ENCODE measurements at regions not wholly inside any gene's neighbourhood (a gene's known extent, or its start where the extent isn't known, plus 50 kb on each side); places are given as distances from the start of the nearest gene placed in this dataset.

DNA sequence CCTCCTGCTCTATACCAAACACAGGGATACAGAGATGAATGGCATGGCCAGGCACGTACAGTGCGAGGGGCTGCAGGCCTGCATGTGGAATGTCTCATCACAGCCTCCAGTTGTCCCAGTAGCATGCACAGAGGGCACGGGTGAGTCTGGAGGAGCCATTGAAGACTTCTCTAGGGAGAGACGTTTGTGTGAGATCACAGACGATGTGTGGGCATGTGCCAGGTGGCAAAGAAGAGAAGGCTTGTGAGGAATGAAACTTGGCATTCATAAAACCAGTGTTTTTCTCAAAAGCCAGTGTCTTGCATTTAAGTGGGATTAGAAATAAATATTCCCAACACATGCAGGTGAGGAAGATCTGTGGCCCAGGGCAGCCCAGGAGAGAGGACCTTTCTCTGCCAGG, 119.1 kb upstream of the UBE3A start:
- no peaks in the 10 kb centered on the region for H3K4me1 ChIP-seq (ENCODE audit: control insufficient read depth, low read depth, low read length)
- H3K9ac ChIP-seq (ENCODE audit: low read length) = no peak overlapping the region
- H3K79me1 ChIP-seq (ENCODE audit: low read length) = no peaks in the 10 kb centered on the region
- no peak overlapping the region for H2BK15ac ChIP-seq (replicated peaks; ENCODE audit: low read depth)
- H3K56ac ChIP-seq (ENCODE audit: low read length) = no peak overlapping the region
- H3K23ac ChIP-seq (ENCODE audit: low read length) = no peak overlapping the region
- H3K4ac ChIP-seq (ENCODE audit: low read depth, low read length) = no peak overlapping the region
- no peaks in the 10 kb centered on the region for H3K79me2 ChIP-seq (ENCODE audit: control insufficient read depth, insufficient read depth, low read length)
- H4K5ac ChIP-seq (ENCODE audit: low read length) = no peak overlapping the region
- H3K18ac ChIP-seq (ENCODE audit: low read length) = no peak overlapping the region
- no peak overlapping the region for H2AK5ac ChIP-seq (ENCODE audit: low read length)
- no peaks in the 10 kb centered on the region for H3K36me3 ChIP-seq (ENCODE audit: control insufficient read depth, insufficient read depth, low read length)
- no peak overlapping the region for H2BK120ac ChIP-seq (ENCODE audit: low read depth, low read length)
- H3K4me2 ChIP-seq (ENCODE audit: low read length) = no peak overlapping the region
- no peaks in the 10 kb centered on the region for H3K27me3 ChIP-seq (ENCODE audit: insufficient read depth, low read length, poor library complexity)
- H3K27ac ChIP-seq (ENCODE audit: low read depth, low read length) = no peak overlapping the region
- H3K4me3 ChIP-seq (ENCODE audit: low read length) = no peak overlapping the region
- WGBS (ENCODE audit: extremely low coverage, insufficient coverage, low lambda C conversion rate) = no CpG with 5 or more reads among the region's 5 CpGs
- no peak for DNase-seq
- no peak overlapping the region for H2BK5ac ChIP-seq (ENCODE audit: low read length)
- H4K8ac ChIP-seq (ENCODE audit: low read depth, low read length) = no peak overlapping the region

DNA sequence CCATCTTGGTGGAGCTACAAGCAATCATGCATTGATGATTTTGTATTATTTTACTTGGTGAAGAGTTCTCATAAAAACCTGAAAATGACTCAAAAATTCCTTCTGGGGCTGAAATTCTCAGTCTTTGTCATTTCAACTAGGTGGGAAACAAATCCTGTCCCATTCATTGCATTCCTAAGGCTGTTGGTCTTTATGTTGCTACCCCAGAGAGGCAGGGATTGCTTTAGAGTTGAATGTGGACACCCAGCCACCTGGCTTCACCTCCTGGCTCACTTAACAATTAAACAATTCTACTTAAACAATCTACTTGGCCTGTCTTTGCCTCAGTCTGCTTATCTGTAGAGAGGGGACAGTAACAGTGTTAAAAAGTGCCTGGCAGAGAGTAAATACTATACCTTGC, 117.3 kb upstream of the UBE3A start:
- no peak overlapping the region for H3K23ac ChIP-seq (ENCODE audit: low read length)
- H3K9ac ChIP-seq (ENCODE audit: low read length) = no peak overlapping the region
- no peak overlapping the region for H3K56ac ChIP-seq (ENCODE audit: low read length)
- H3K4ac ChIP-seq (ENCODE audit: low read depth, low read length) = no peak overlapping the region
- H3K27me3 ChIP-seq (ENCODE audit: insufficient read depth, low read length, poor library complexity) = no peaks in the 10 kb centered on the region
- no peak overlapping the region for H4K8ac ChIP-seq (ENCODE audit: low read depth, low read length)
- no peak overlapping the region for H2AK5ac ChIP-seq (ENCODE audit: low read length)
- H3K4me3 ChIP-seq (ENCODE audit: low read length) = no peak overlapping the region
- H4K5ac ChIP-seq (ENCODE audit: low read length) = no peak overlapping the region
- no peaks in the 10 kb centered on the region for H3K79me2 ChIP-seq (ENCODE audit: control insufficient read depth, insufficient read depth, low read length)
- no peak overlapping the region for H2BK5ac ChIP-seq (ENCODE audit: low read length)
- no peak overlapping the region for H2BK15ac ChIP-seq (replicated peaks; ENCODE audit: low read depth)
- H3K4me1 ChIP-seq (ENCODE audit: control insufficient read depth, low read depth, low read length) = no peaks in the 10 kb centered on the region
- H3K18ac ChIP-seq (ENCODE audit: low read length) = no peak overlapping the region
- no peaks in the 10 kb centered on the region for H3K36me3 ChIP-seq (ENCODE audit: control insufficient read depth, insufficient read depth, low read length)
- no peak for DNase-seq
- no peak overlapping the region for H3K27ac ChIP-seq (ENCODE audit: low read depth, low read length)
- no peak overlapping the region for H3K4me2 ChIP-seq (ENCODE audit: low read length)
- no peak overlapping the region for H2BK120ac ChIP-seq (ENCODE audit: low read depth, low read length)
- H3K79me1 ChIP-seq (ENCODE audit: low read length) = no peaks in the 10 kb centered on the region

DNA sequence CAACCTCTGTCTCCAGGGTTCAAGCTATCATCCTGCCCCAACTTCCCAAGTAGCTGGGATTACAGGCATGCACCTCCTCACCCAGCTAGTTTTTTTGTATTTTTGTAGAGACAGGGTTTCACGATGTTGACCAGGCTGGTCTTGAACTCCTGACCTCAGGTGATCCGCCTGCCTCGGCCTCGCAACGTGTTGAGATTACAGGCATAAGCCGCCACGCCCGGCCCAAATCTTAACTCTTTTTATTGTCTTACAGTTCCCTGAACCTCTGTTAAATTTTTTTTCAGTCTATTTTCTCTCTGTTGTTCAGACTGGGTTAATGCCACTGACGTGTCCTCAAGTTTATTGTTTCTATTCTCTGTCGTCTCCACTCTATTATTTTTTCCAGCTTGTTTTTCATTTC, 115.8 kb upstream of the UBE3A start:
- Histone ChIP-seq H3K4me2 (ENCODE audit: low read length) (no peak overlapping the region), H2BK5ac (ENCODE audit: low read length) (no peak overlapping the region)

DNA sequence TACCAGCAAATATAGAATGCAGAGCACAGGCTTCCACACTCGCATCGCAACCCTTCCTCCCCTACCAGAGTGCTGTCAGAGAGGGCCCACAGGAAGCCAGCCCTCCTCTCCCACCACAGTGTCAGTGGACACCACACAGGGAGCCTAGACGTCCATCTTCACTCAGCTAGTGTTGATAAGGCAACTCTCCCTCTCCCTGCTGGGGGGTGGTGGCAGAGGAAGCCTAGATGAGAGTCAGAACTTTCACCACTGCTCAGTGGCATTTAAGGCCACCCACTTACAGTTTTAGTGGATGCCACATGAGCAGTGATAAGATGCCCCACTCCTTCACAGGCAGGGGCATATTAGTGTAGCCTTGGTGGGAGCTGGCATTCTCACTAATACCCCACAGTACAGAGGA, 109.8 kb upstream of the UBE3A start:
- Histone ChIP-seq H3K4me1 (ENCODE audit: control insufficient read depth, low read depth, low read length) (no peaks in the 10 kb centered on the region), H3K79me2 (ENCODE audit: control insufficient read depth, insufficient read depth, low read length) (no peaks in the 10 kb centered on the region), H2BK120ac (ENCODE audit: low read depth, low read length) (no peak overlapping the region), H2BK15ac (replicated peaks; ENCODE audit: low read depth) (no peak overlapping the region), H2AK5ac (ENCODE audit: low read length) (no peak overlapping the region), H2BK5ac (ENCODE audit: low read length) (no peak overlapping the region), H3K18ac (ENCODE audit: low read length) (no peak overlapping the region), H3K4me3 (ENCODE audit: low read length) (no peak overlapping the region), H3K79me1 (ENCODE audit: low read length) (no peaks in the 10 kb centered on the region), H3K36me3 (ENCODE audit: control insufficient read depth, insufficient read depth, low read length) (no peaks in the 10 kb centered on the region), H3K23ac (ENCODE audit: low read length) (no peak overlapping the region), H3K27me3 (ENCODE audit: insufficient read depth, low read length, poor library complexity) (no peaks in the 10 kb centered on the region), H3K27ac (ENCODE audit: low read depth, low read length) (no peak overlapping the region), H4K5ac (ENCODE audit: low read length) (no peak overlapping the region), H3K9ac (ENCODE audit: low read length) (no peak overlapping the region), H3K4ac (ENCODE audit: low read depth, low read length) (no peak overlapping the region), H3K56ac (ENCODE audit: low read length) (no peak overlapping the region), H4K8ac (ENCODE audit: low read depth, low read length) (no peak overlapping the region), H3K4me2 (ENCODE audit: low read length) (no peak overlapping the region)
- WGBS (ENCODE audit: extremely low coverage, insufficient coverage, low lambda C conversion rate) = no CpG with 5 or more reads among the region's 3 CpGs
- DNase-seq = no peak

More for the DNA sequence above, 115.8 kb upstream of the UBE3A start:
- no peak overlapping the region for H3K9ac ChIP-seq (ENCODE audit: low read length)
- no peak overlapping the region for H4K5ac ChIP-seq (ENCODE audit: low read length)
- H3K4ac ChIP-seq (ENCODE audit: low read depth, low read length) = no peak overlapping the region
- H3K27ac ChIP-seq (ENCODE audit: low read depth, low read length) = no peak overlapping the region
- H4K8ac ChIP-seq (ENCODE audit: low read depth, low read length) = no peak overlapping the region
- H3K27me3 ChIP-seq (ENCODE audit: insufficient read depth, low read length, poor library complexity) = no peaks in the 10 kb centered on the region
- H3K79me2 ChIP-seq (ENCODE audit: control insufficient read depth, insufficient read depth, low read length) = no peaks in the 10 kb centered on the region
- no peaks in the 10 kb centered on the region for H3K79me1 ChIP-seq (ENCODE audit: low read length)
- no peak overlapping the region for H3K56ac ChIP-seq (ENCODE audit: low read length)
- H3K18ac ChIP-seq (ENCODE audit: low read length) = no peak overlapping the region
- H3K36me3 ChIP-seq (ENCODE audit: control insufficient read depth, insufficient read depth, low read length) = no peaks in the 10 kb centered on the region
- no peak overlapping the region for H2BK120ac ChIP-seq (ENCODE audit: low read depth, low read length)
- no peak for DNase-seq
- WGBS (ENCODE audit: extremely low coverage, insufficient coverage, low lambda C conversion rate) = no CpG with 5 or more reads among the region's 10 CpGs
- H2AK5ac ChIP-seq (ENCODE audit: low read length) = no peak overlapping the region
- no peaks in the 10 kb centered on the region for H3K4me1 ChIP-seq (ENCODE audit: control insufficient read depth, low read depth, low read length)
- H2BK15ac ChIP-seq (replicated peaks; ENCODE audit: low read depth) = no peak overlapping the region
- H3K23ac ChIP-seq (ENCODE audit: low read length) = no peak overlapping the region
- H3K4me3 ChIP-seq (ENCODE audit: low read length) = no peak overlapping the region

DNA sequence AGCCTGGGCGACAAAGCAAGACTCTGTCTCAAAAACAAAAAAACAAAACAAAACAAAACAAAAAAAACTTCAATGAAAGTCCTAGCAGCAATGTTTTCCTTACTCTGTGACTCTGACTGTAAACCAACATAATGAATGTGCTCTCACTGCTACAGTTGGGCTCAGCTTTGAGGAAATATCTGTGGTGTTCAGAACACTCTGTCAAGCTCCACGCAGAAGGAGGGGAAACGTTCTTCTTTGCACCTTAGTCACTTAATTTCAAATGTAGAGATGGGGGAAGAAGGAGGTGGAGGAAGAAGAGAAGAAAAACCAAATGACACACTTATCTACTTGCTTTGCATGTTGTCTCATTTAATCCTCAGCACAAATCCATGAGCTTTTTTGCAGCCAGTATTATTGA, 107.1 kb upstream of the UBE3A start:
- no peak overlapping the region for H3K9ac ChIP-seq (ENCODE audit: low read length)
- WGBS (ENCODE audit: extremely low coverage, insufficient coverage, low lambda C conversion rate) = no CpG with 5 or more reads among the region's 3 CpGs
- H4K8ac ChIP-seq (ENCODE audit: low read depth, low read length) = no peak overlapping the region
- H3K4me1 ChIP-seq (ENCODE audit: control insufficient read depth, low read depth, low read length) = no peaks in the 10 kb centered on the region
- H3K56ac ChIP-seq (ENCODE audit: low read length) = no peak overlapping the region
- no peak overlapping the region for H2AK5ac ChIP-seq (ENCODE audit: low read length)
- H3K4ac ChIP-seq (ENCODE audit: low read depth, low read length) = no peak overlapping the region
- no peak overlapping the region for H4K5ac ChIP-seq (ENCODE audit: low read length)
- H3K27me3 ChIP-seq (ENCODE audit: insufficient read depth, low read length, poor library complexity) = no peaks in the 10 kb centered on the region
- no peak overlapping the region for H2BK5ac ChIP-seq (ENCODE audit: low read length)
- H3K79me1 ChIP-seq (ENCODE audit: low read length) = no peaks in the 10 kb centered on the region
- no peaks in the 10 kb centered on the region for H3K36me3 ChIP-seq (ENCODE audit: control insufficient read depth, insufficient read depth, low read length)
- no peak overlapping the region for H3K4me3 ChIP-seq (ENCODE audit: low read length)
- H3K4me2 ChIP-seq (ENCODE audit: low read length) = no peak overlapping the region
- DNase-seq = no peak
- no peaks in the 10 kb centered on the region for H3K79me2 ChIP-seq (ENCODE audit: control insufficient read depth, insufficient read depth, low read length)
- H3K18ac ChIP-seq (ENCODE audit: low read length) = no peak overlapping the region
- H3K23ac ChIP-seq (ENCODE audit: low read length) = no peak overlapping the region
- H2BK120ac ChIP-seq (ENCODE audit: low read depth, low read length) = no peak overlapping the region
- no peak overlapping the region for H2BK15ac ChIP-seq (replicated peaks; ENCODE audit: low read depth)
- H3K27ac ChIP-seq (ENCODE audit: low read depth, low read length) = no peak overlapping the region

DNA sequence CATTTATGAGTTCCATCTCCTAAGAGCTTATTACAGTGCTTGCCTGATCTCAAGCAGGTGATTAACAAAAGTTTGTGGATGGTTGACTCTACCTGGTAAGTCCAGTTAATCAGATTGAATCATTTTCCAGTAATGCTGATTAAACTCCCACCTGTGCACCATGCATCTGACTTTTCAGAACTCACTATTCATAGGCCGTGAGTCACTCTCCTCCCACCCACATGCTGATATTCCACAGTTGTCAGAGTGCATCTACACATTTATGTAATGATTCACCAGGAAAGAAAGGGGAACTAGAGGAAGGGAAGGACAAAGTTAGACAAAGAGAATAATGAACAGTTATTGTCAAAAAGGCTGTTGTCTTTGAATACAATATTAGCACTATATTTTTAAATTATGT, 106.2 kb upstream of the UBE3A start:
- H3K4me3 ChIP-seq (ENCODE audit: low read length) = no peak overlapping the region
- H4K5ac ChIP-seq (ENCODE audit: low read length) = no peak overlapping the region
- H3K4ac ChIP-seq (ENCODE audit: low read depth, low read length) = no peak overlapping the region
- H3K18ac ChIP-seq (ENCODE audit: low read length) = no peak overlapping the region
- no peaks in the 10 kb centered on the region for H3K4me1 ChIP-seq (ENCODE audit: control insufficient read depth, low read depth, low read length)
- no peaks in the 10 kb centered on the region for H3K36me3 ChIP-seq (ENCODE audit: control insufficient read depth, insufficient read depth, low read length)
- no peak overlapping the region for H2BK120ac ChIP-seq (ENCODE audit: low read depth, low read length)
- no peaks in the 10 kb centered on the region for H3K79me1 ChIP-seq (ENCODE audit: low read length)
- no peak overlapping the region for H2AK5ac ChIP-seq (ENCODE audit: low read length)
- no peak for DNase-seq
- no peaks in the 10 kb centered on the region for H3K27me3 ChIP-seq (ENCODE audit: insufficient read depth, low read length, poor library complexity)
- H4K8ac ChIP-seq (ENCODE audit: low read depth, low read length) = no peak overlapping the region
- no peaks in the 10 kb centered on the region for H3K79me2 ChIP-seq (ENCODE audit: control insufficient read depth, insufficient read depth, low read length)
- H3K9ac ChIP-seq (ENCODE audit: low read length) = no peak overlapping the region
- H3K56ac ChIP-seq (ENCODE audit: low read length) = no peak overlapping the region
- H3K4me2 ChIP-seq (ENCODE audit: low read length) = no peak overlapping the region
- no peak overlapping the region for H2BK5ac ChIP-seq (ENCODE audit: low read length)
- no peak overlapping the region for H2BK15ac ChIP-seq (replicated peaks; ENCODE audit: low read depth)
- H3K23ac ChIP-seq (ENCODE audit: low read length) = no peak overlapping the region
- H3K27ac ChIP-seq (ENCODE audit: low read depth, low read length) = no peak overlapping the region
- no CpG with 5 or more reads among the region's 1 CpG for WGBS (ENCODE audit: extremely low coverage, insufficient coverage, low lambda C conversion rate)

All from mesendoderm (in vitro differentiated cells).